Fibroblast of peridontal ligament (primary cell): ENCODE measurements at regions not wholly inside any gene's neighbourhood (a gene's known extent, or its start where the extent isn't known, plus 50 kb on each side); places are given as distances from the start of the nearest gene placed in this dataset.
A peak's percentile ranks its signal among the peaks of the same experiment; 100 is the strongest.

Experiments
- DNase-seq: peaks from one replicate; pipeline ENCODE4 v3.0.0-alpha.2; 2010; ENCODE audit errors: extremely low read depth

GRCh38 chr7:131899271-131900030 is 343.0 kb upstream of the PODXL start:
- no peak for DNase-seq

GRCh38 chr7:131898418-131898817 is 342.0 kb upstream of the PODXL start:
- no peak for DNase-seq

- no peak for DNase-seq
These were observed 341.4 kb upstream of the PODXL start for GRCh38 chr7:131897790-131898165.

- DNase-seq, result no peak
These were observed 340.8 kb upstream of the PODXL start for GRCh38 chr7:131897016-131897789.

- no peak for DNase-seq
These were observed 339.9 kb upstream of the PODXL start for GRCh38 chr7:131896165-131896863.

GRCh38 chr7:131895541-131896164 is 339.2 kb upstream of the PODXL start:
- DNase-seq, result peak; percentile 34

- no peak for DNase-seq
These were observed 337.4 kb upstream of the PODXL start for GRCh38 chr7:131893631-131894340.

GRCh38 chr7:131890176-131890575 is 333.7 kb upstream of the PODXL start:
- DNase-seq, result no peak

- no peak for DNase-seq
These were observed 333.2 kb upstream of the PODXL start for GRCh38 chr7:131889572-131890150.

- DNase-seq, result no peak
These were observed 327.3 kb upstream of the PODXL start for GRCh38 chr7:131883769-131884168.

- DNase-seq, result no peak
These were observed 326.8 kb upstream of the PODXL start for GRCh38 chr7:131883196-131883595.

- no peak for DNase-seq
These were observed 325.9 kb upstream of the PODXL start for GRCh38 chr7:131882321-131882720.

- DNase-seq, result no peak
These were observed 323.6 kb upstream of the PODXL start for GRCh38 chr7:131880078-131880477.

GRCh38 chr7:131879424-131879823 is 323.0 kb upstream of the PODXL start:
- DNase-seq, result no peak

GRCh38 chr7:131878777-131879176 is 322.3 kb upstream of the PODXL start:
- DNase-seq, result no peak

GRCh38 chr7:131873581-131873980 is 317.2 kb upstream of the PODXL start:
- no peak for DNase-seq

- no peak for DNase-seq
These were observed 313.6 kb upstream of the PODXL start for GRCh38 chr7:131869986-131870385.

- DNase-seq, result no peak
These were observed 312.9 kb upstream of the PODXL start for GRCh38 chr7:131869169-131869844.

GRCh38 chr7:131867461-131867860 is 311.0 kb upstream of the PODXL start:
- DNase-seq, result no peak

GRCh38 chr7:131865911-131866310 is 309.5 kb upstream of the PODXL start:
- no peak for DNase-seq
